ENCODE measurements at regions not wholly inside any gene's neighbourhood (a gene's known extent, or its start where the extent isn't known, plus 50 kb on each side); places are given as distances from the start of the nearest gene placed in this dataset.

- no peak overlapping the region for H3K4me3 ChIP-seq (ENCODE audit: control insufficient read depth in 1 of 7, extremely low read depth in 1 of 7, insufficient read depth in 4 of 7, low read depth in 2 of 7, low read length in 6 of 7)
- ChIA-PET CTCF (interaction anchor here (1.0 kb wide), 1 partner anchor 19 kb away, joined by 3 read pairs; no protein-coding TSS in a partner anchor), POLR2A (no interaction called here)
- no CpG with 5 or more reads among the region's 2 CpGs for WGBS (ENCODE audit: insufficient coverage)
- H3K27ac ChIP-seq (ENCODE audit: insufficient read depth in 1 of 2, low read depth in 1 of 2, low read length in 2 of 2, poor library complexity in 1 of 2, severe bottlenecking in 2 of 2) = no peak overlapping the region
- H3K36me3 ChIP-seq (ENCODE audit: control insufficient read depth in 4 of 4, insufficient read depth in 4 of 4, low read length in 3 of 4) = no peaks in the 10 kb centered on the region
- DNase-seq = no peak
- H3K4me1 ChIP-seq (ENCODE audit: control extremely low read depth in 1 of 4, control insufficient read depth in 4 of 4, insufficient read depth in 4 of 4, low read length in 3 of 4) = peaks cover 0 to 2% (median 0%) of the 10 kb centered on the region in 4 experiments
- no peaks in the 10 kb centered on the region for H3K9me3 ChIP-seq (ENCODE audit: control extremely low read depth in 1 of 5, control insufficient read depth in 4 of 5, insufficient read depth in 2 of 5, low read depth in 1 of 5, low read length in 4 of 5)
- peaks cover 0 to 2% (median 0%) of the 10 kb centered on the region in 5 experiments for H3K27me3 ChIP-seq (replicated peaks in 2 of 5; ENCODE audit: control insufficient read depth in 4 of 5, insufficient read depth in 5 of 5, low read length in 4 of 5)
Measured at GRCh38 chr9:78622126-78622525, 325.2 kb downstream of the PSAT1 start.

GRCh38 chr9:78626971-78627370 lies 330.0 kb downstream of the PSAT1 start:
- peaks cover 0 to 2% (median 0%) of the 10 kb centered on the region in 5 experiments for H3K27me3 ChIP-seq (replicated peaks in 2 of 5; ENCODE audit: control insufficient read depth in 4 of 5, insufficient read depth in 5 of 5, low read length in 4 of 5)
- H3K4me3 ChIP-seq (ENCODE audit: control insufficient read depth in 1 of 7, extremely low read depth in 1 of 7, insufficient read depth in 4 of 7, low read depth in 2 of 7, low read length in 6 of 7) = no peak overlapping the region
- DNase-seq = no peak
- POLR2A ChIA-PET = no interaction called here
- peaks cover 0 to 2% (median 0%) of the 10 kb centered on the region in 4 experiments for H3K4me1 ChIP-seq (ENCODE audit: control extremely low read depth in 1 of 4, control insufficient read depth in 4 of 4, insufficient read depth in 4 of 4, low read length in 3 of 4)
- CTCF ChIA-PET = no interaction called here
- no peaks in the 10 kb centered on the region for H3K36me3 ChIP-seq (ENCODE audit: control insufficient read depth in 4 of 4, insufficient read depth in 4 of 4, low read length in 3 of 4)
- no peaks in the 10 kb centered on the region for H3K9me3 ChIP-seq (ENCODE audit: control extremely low read depth in 1 of 5, control insufficient read depth in 4 of 5, insufficient read depth in 2 of 5, low read depth in 1 of 5, low read length in 4 of 5)
- no peak overlapping the region for H3K27ac ChIP-seq (ENCODE audit: insufficient read depth in 1 of 2, low read depth in 1 of 2, low read length in 2 of 2, poor library complexity in 1 of 2, severe bottlenecking in 2 of 2)

GRCh38 chr9:78630966-78631365 lies 334.0 kb downstream of the PSAT1 start:
- no peaks in the 10 kb centered on the region for H3K9me3 ChIP-seq (ENCODE audit: control extremely low read depth in 1 of 5, control insufficient read depth in 4 of 5, insufficient read depth in 2 of 5, low read depth in 1 of 5, low read length in 4 of 5)
- H3K36me3 ChIP-seq (ENCODE audit: control insufficient read depth in 4 of 4, insufficient read depth in 4 of 4, low read length in 3 of 4) = no peaks in the 10 kb centered on the region
- no peaks in the 10 kb centered on the region for H3K27me3 ChIP-seq (replicated peaks in 2 of 5; ENCODE audit: control insufficient read depth in 4 of 5, insufficient read depth in 5 of 5, low read length in 4 of 5)
- no peaks in the 10 kb centered on the region for H3K4me1 ChIP-seq (ENCODE audit: control extremely low read depth in 1 of 4, control insufficient read depth in 4 of 4, insufficient read depth in 4 of 4, low read length in 3 of 4)
- DNase-seq = peak in 2 of 3 donors; percentile 2 to 14
- CTCF ChIA-PET = no interaction called here
- POLR2A ChIA-PET = no interaction called here
- 82% methylated on average over 1 of the region's 4 CpGs for WGBS (ENCODE audit: insufficient coverage)
- no peak overlapping the region for H3K4me3 ChIP-seq (ENCODE audit: control insufficient read depth in 1 of 7, extremely low read depth in 1 of 7, insufficient read depth in 4 of 7, low read depth in 2 of 7, low read length in 6 of 7)
- H3K27ac ChIP-seq (ENCODE audit: insufficient read depth in 1 of 2, low read depth in 1 of 2, low read length in 2 of 2, poor library complexity in 1 of 2, severe bottlenecking in 2 of 2) = no peak overlapping the region

GRCh38 chr9:78640728-78641127 lies 343.8 kb downstream of the PSAT1 start:
- Histone ChIP-seq H3K4me3 (ENCODE audit: control insufficient read depth in 1 of 7, extremely low read depth in 1 of 7, insufficient read depth in 4 of 7, low read depth in 2 of 7, low read length in 6 of 7) (no peak overlapping the region), H3K27ac (ENCODE audit: insufficient read depth in 1 of 2, low read depth in 1 of 2, low read length in 2 of 2, poor library complexity in 1 of 2, severe bottlenecking in 2 of 2) (no peak overlapping the region), H3K36me3 (ENCODE audit: control insufficient read depth in 4 of 4, insufficient read depth in 4 of 4, low read length in 3 of 4) (no peaks in the 10 kb centered on the region), H3K9me3 (ENCODE audit: control extremely low read depth in 1 of 5, control insufficient read depth in 4 of 5, insufficient read depth in 2 of 5, low read depth in 1 of 5, low read length in 4 of 5) (no peaks in the 10 kb centered on the region), H3K4me1 (ENCODE audit: control extremely low read depth in 1 of 4, control insufficient read depth in 4 of 4, insufficient read depth in 4 of 4, low read length in 3 of 4) (no peaks in the 10 kb centered on the region), H3K27me3 (replicated peaks in 2 of 5; ENCODE audit: control insufficient read depth in 4 of 5, insufficient read depth in 5 of 5, low read length in 4 of 5) (peaks cover 0 to 4% (median 0%) of the 10 kb centered on the region in 5 experiments)
- WGBS (ENCODE audit: insufficient coverage) = 91% methylated on average over 3 of the region's 4 CpGs
- ChIA-PET POLR2A (no interaction called here), CTCF (no interaction called here)
- DNase-seq = no peak

- Histone ChIP-seq H3K27me3 (replicated peaks in 2 of 5; ENCODE audit: control insufficient read depth in 4 of 5, insufficient read depth in 5 of 5, low read length in 4 of 5) (peaks cover 0 to 4% (median 0%) of the 10 kb centered on the region in 5 experiments), H3K4me1 (ENCODE audit: control extremely low read depth in 1 of 4, control insufficient read depth in 4 of 4, insufficient read depth in 4 of 4, low read length in 3 of 4) (no peaks in the 10 kb centered on the region), H3K9me3 (ENCODE audit: control extremely low read depth in 1 of 5, control insufficient read depth in 4 of 5, insufficient read depth in 2 of 5, low read depth in 1 of 5, low read length in 4 of 5) (peaks cover 0 to 6% (median 0%) of the 10 kb centered on the region in 5 experiments), H3K27ac (ENCODE audit: insufficient read depth in 1 of 2, low read depth in 1 of 2, low read length in 2 of 2, poor library complexity in 1 of 2, severe bottlenecking in 2 of 2) (no peak overlapping the region), H3K4me3 (ENCODE audit: control insufficient read depth in 1 of 7, extremely low read depth in 1 of 7, insufficient read depth in 4 of 7, low read depth in 2 of 7, low read length in 6 of 7) (no peak overlapping the region), H3K36me3 (ENCODE audit: control insufficient read depth in 4 of 4, insufficient read depth in 4 of 4, low read length in 3 of 4) (no peaks in the 10 kb centered on the region)
- POLR2A ChIA-PET = no interaction called here
- CTCF ChIA-PET = no interaction called here
- no peak for DNase-seq
Measured at GRCh38 chr9:78644359-78644758, 347.4 kb downstream of the PSAT1 start.

- CTCF ChIA-PET = no interaction called here
- WGBS (ENCODE audit: insufficient coverage) = no CpG with 5 or more reads among the region's 1 CpG
Measured at GRCh38 chr9:78654324-78654723, 357.4 kb downstream of the PSAT1 start.

GRCh38 chr9:78663369-78663768 lies 366.4 kb downstream of the PSAT1 start:
- no peaks in the 10 kb centered on the region for H3K36me3 ChIP-seq (ENCODE audit: control insufficient read depth in 4 of 4, insufficient read depth in 4 of 4, low read length in 3 of 4)
- no peaks in the 10 kb centered on the region for H3K27me3 ChIP-seq (replicated peaks in 2 of 5; ENCODE audit: control insufficient read depth in 4 of 5, insufficient read depth in 5 of 5, low read length in 4 of 5)
- H3K27ac ChIP-seq (ENCODE audit: insufficient read depth in 1 of 2, low read depth in 1 of 2, low read length in 2 of 2, poor library complexity in 1 of 2, severe bottlenecking in 2 of 2) = no peak overlapping the region
- ChIA-PET CTCF (no interaction called here), POLR2A (no interaction called here)
- no peak for DNase-seq
- H3K4me1 ChIP-seq (ENCODE audit: control extremely low read depth in 1 of 4, control insufficient read depth in 4 of 4, insufficient read depth in 4 of 4, low read length in 3 of 4) = no peaks in the 10 kb centered on the region
- H3K4me3 ChIP-seq (ENCODE audit: control insufficient read depth in 1 of 7, extremely low read depth in 1 of 7, insufficient read depth in 4 of 7, low read depth in 2 of 7, low read length in 6 of 7) = no peak overlapping the region
- 100% methylated on average over 2 of the region's 3 CpGs for WGBS (ENCODE audit: insufficient coverage)
- no peaks in the 10 kb centered on the region for H3K9me3 ChIP-seq (ENCODE audit: control extremely low read depth in 1 of 5, control insufficient read depth in 4 of 5, insufficient read depth in 2 of 5, low read depth in 1 of 5, low read length in 4 of 5)

More at GRCh38 chr9:78654324-78654723, 357.4 kb downstream of the PSAT1 start:
- no peak overlapping the region for H3K4me3 ChIP-seq (ENCODE audit: control insufficient read depth in 1 of 7, extremely low read depth in 1 of 7, insufficient read depth in 4 of 7, low read depth in 2 of 7, low read length in 6 of 7)
- H3K27ac ChIP-seq (ENCODE audit: insufficient read depth in 1 of 2, low read depth in 1 of 2, low read length in 2 of 2, poor library complexity in 1 of 2, severe bottlenecking in 2 of 2) = no peak overlapping the region
- no peaks in the 10 kb centered on the region for H3K9me3 ChIP-seq (ENCODE audit: control extremely low read depth in 1 of 5, control insufficient read depth in 4 of 5, insufficient read depth in 2 of 5, low read depth in 1 of 5, low read length in 4 of 5)
- no peak for DNase-seq
- POLR2A ChIA-PET = no interaction called here
- H3K36me3 ChIP-seq (ENCODE audit: control insufficient read depth in 4 of 4, insufficient read depth in 4 of 4, low read length in 3 of 4) = no peaks in the 10 kb centered on the region
- no peaks in the 10 kb centered on the region for H3K4me1 ChIP-seq (ENCODE audit: control extremely low read depth in 1 of 4, control insufficient read depth in 4 of 4, insufficient read depth in 4 of 4, low read length in 3 of 4)
- H3K27me3 ChIP-seq (replicated peaks in 2 of 5; ENCODE audit: control insufficient read depth in 4 of 5, insufficient read depth in 5 of 5, low read length in 4 of 5) = peaks cover 0 to 2% (median 0%) of the 10 kb centered on the region in 5 experiments

Measured in common myeloid progenitor, CD34-positive (primary cell).